ENCODE measurements at regions not wholly inside any gene's neighbourhood (a gene's known extent, or its start where the extent isn't known, plus 50 kb on each side); places are given as distances from the start of the nearest gene placed in this dataset.

DNA sequence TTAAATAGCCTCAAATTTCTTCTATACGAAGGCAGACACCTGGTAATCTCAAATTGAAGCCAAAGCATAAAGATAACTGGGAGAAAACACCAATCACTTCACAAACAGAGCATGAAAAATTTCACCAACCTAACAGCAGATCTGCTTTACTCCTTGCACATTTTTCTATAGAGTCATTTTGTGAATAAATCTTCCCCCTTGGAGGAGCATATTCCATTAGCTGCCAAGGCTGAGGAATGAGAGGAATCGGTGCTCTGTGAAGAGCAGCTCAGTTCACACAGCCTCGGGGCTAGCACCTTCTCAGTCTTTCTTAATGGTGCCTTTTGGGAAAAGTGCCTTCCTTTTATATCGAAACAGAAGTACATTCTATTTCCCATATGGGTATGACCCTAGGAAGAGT, 1313.7 kb upstream of the NRXN1 start:
- ATAC-seq (ENCODE audit: insufficient number of reproducible peaks, low FRiP score, low read depth), result no peak

DNA sequence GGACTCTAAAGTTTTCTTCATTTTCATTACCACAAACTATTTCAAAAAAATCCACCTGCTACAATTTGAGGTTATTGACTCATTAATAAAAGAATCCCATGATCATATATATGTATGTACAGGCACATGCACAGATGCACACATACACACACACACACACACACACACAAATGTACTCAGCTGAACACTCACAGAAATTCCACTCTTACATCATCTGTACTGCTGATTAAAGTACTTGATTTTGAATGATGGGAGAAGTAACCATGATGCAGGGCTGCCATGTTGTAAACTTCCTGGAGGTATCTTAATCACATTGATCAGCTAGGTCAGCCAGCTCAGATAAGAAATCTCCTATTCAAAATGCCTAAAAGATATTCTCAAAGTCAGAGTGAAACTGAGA, 1313.2 kb upstream of the NRXN1 start:
- ATAC-seq (ENCODE audit: insufficient number of reproducible peaks, low FRiP score, low read depth) (no peak), DNase-seq (ENCODE audit: low spot score) (no peak)
- Histone ChIP-seq H3K4me3 (no peak overlapping the region), H3K27ac (no peak overlapping the region), H3K9me3 (no peaks in the 10 kb centered on the region), H3K36me3 (no peaks in the 10 kb centered on the region), H3K4me1 (ENCODE audit: control insufficient read depth in 1 of 2, low read depth in 2 of 2) (no peaks in the 10 kb centered on the region), H3K27me3 (replicated peaks; ENCODE audit: insufficient read depth) (no peaks in the 10 kb centered on the region)
- TF ChIP-seq, protein P1, sequence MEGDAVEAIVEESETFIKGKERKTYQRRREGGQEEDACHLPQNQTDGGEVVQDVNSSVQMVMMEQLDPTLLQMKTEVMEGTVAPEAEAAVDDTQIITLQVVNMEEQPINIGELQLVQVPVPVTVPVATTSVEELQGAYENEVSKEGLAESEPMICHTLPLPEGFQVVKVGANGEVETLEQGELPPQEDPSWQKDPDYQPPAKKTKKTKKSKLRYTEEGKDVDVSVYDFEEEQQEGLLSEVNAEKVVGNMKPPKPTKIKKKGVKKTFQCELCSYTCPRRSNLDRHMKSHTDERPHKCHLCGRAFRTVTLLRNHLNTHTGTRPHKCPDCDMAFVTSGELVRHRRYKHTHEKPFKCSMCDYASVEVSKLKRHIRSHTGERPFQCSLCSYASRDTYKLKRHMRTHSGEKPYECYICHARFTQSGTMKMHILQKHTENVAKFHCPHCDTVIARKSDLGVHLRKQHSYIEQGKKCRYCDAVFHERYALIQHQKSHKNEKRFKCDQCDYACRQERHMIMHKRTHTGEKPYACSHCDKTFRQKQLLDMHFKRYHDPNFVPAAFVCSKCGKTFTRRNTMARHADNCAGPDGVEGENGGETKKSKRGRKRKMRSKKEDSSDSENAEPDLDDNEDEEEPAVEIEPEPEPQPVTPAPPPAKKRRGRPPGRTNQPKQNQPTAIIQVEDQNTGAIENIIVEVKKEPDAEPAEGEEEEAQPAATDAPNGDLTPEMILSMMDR (IDR thresholded peaks at IDR 0.05), result no peak

More for the DNA sequence above, 1313.7 kb upstream of the NRXN1 start:
- H3K4me3 ChIP-seq, result no peak overlapping the region
- TF ChIP-seq, protein P1 (IDR thresholded peaks at IDR 0.05), result no peak
- no peak for DNase-seq (ENCODE audit: low spot score)
- no peaks in the 10 kb centered on the region for H3K9me3 ChIP-seq
- no peaks in the 10 kb centered on the region for H3K4me1 ChIP-seq (ENCODE audit: control insufficient read depth in 1 of 2, low read depth in 2 of 2)
- no peak overlapping the region for H3K27ac ChIP-seq
- H3K36me3 ChIP-seq, result no peaks in the 10 kb centered on the region
- H3K27me3 ChIP-seq (replicated peaks; ENCODE audit: insufficient read depth), result no peaks in the 10 kb centered on the region

DNA sequence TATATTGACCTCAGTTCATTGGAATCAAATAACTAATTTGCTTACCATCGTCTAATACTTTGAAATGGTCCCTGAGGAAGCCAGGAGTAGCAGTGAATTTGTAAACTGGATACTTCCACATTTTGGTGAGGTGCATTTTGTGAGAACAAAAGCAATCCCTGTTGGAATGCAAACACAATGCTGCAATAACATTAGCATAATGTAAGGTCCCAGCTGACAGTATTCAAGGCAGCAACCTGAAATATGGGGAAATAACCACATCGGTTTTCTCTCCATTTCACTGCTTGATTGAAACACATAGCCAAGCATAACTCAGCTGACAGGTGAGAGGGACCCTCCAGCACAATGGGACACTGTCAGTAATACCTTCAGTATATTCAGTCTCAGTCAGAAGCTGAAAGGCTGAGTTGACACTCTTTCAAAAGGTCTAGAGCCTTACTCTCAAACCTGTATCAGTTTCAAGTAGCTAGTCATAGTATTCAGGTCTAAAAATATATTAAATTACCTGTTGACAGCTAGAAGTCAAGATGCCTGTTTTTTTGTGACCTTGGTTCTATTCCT, 1311.9 kb upstream of the NRXN1 start:
- Histone ChIP-seq H3K27ac (no peak overlapping the region), H3K4me1 (ENCODE audit: control insufficient read depth in 1 of 2, low read depth in 2 of 2) (no peaks in the 10 kb centered on the region), H3K36me3 (no peaks in the 10 kb centered on the region), H3K9me3 (no peaks in the 10 kb centered on the region), H3K27me3 (replicated peaks; ENCODE audit: insufficient read depth) (no peaks in the 10 kb centered on the region), H3K4me3 (no peak overlapping the region)
- ATAC-seq (ENCODE audit: insufficient number of reproducible peaks, low FRiP score, low read depth) (no peak), DNase-seq (ENCODE audit: low spot score) (no peak)
- TF ChIP-seq, protein P1 (IDR thresholded peaks at IDR 0.05), result no peak

DNA sequence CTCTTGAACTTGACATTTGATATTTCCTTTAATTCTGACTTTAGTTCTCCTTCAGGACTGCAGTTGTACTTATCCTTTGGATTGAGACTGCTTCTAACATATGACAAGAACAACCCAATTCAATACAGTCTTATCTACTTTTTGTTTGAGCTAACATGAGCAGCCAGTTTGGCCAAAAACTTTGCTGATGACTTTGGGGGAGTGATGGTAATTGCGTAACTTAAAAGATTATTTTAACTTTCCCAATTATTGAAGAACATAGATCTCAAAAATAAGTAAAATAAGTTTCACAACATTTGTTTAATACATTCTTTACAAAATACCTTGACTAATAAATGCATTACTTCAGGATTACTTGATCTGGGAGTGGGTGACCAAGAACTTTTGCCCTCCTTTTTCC, 1311.1 kb upstream of the NRXN1 start:
- no peaks in the 10 kb centered on the region for H3K4me1 ChIP-seq (ENCODE audit: control insufficient read depth in 1 of 2, low read depth in 2 of 2)
- no peak overlapping the region for H3K4me3 ChIP-seq
- H3K9me3 ChIP-seq, result no peaks in the 10 kb centered on the region
- no peaks in the 10 kb centered on the region for H3K27me3 ChIP-seq (replicated peaks; ENCODE audit: insufficient read depth)
- H3K27ac ChIP-seq, result no peak overlapping the region
- no peak for ATAC-seq (ENCODE audit: insufficient number of reproducible peaks, low FRiP score, low read depth)
- DNase-seq (ENCODE audit: low spot score), result no peak
- H3K36me3 ChIP-seq, result no peaks in the 10 kb centered on the region
- TF ChIP-seq, protein P1 (IDR thresholded peaks at IDR 0.05), result no peak

DNA sequence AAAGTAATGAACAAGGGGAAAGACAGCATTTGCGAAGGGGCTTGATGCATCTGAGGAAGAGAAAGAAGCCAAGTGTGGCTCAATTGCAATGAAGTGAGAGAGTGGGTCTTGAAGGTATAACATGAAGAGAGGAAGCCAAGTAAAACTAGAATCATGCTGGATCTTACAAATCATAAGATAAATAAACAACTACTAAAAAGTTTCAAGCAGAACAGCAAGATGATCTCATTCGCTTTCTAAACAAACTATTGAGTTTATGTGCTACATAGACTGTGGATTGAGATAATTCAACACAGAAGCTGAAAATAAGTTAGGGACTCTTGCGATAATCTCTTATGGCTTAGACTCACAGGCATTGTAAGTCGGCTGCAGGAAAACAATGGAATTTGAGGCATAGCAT, 1310.5 kb upstream of the NRXN1 start:
- Histone ChIP-seq H3K9me3 (no peaks in the 10 kb centered on the region), H3K27me3 (replicated peaks; ENCODE audit: insufficient read depth) (no peaks in the 10 kb centered on the region), H3K4me3 (no peak overlapping the region), H3K4me1 (ENCODE audit: control insufficient read depth in 1 of 2, low read depth in 2 of 2) (no peaks in the 10 kb centered on the region), H3K36me3 (no peaks in the 10 kb centered on the region), H3K27ac (no peak overlapping the region)
- TF ChIP-seq, protein P1 (IDR thresholded peaks at IDR 0.05), result no peak
- DNase-seq (ENCODE audit: low spot score), result no peak
- no peak for ATAC-seq (ENCODE audit: insufficient number of reproducible peaks, low FRiP score, low read depth)

Data from thoracic aorta (tissue), 2 donors.